ENCODE measurements at regions not wholly inside any gene's neighbourhood (a gene's known extent, or its start where the extent isn't known, plus 50 kb on each side); places are given as distances from the start of the nearest gene placed in this dataset.

DNA sequence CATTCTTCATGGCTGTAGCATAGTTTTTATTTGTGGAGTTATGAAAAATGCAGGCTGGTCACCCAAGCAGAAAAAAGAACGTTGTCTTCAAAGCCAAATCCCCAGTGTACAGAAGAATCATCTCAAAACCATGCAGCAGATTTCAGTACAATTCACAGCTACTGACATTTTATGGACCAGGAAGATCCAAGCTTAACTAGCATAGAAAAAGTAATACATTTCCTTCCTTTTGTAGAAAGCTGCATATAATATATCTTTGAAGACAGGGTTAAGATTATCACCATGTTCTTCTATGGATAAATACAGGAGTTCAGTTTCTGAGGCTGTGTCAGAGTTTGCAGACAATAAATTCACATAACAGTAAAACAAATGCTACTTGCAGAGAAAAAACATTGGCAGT, 1054.8 kb upstream of the C9orf72 start:
- H4K20me1 ChIP-seq (replicated peaks; ENCODE audit: control insufficient read depth, insufficient read depth, low read length) = no peaks in the 10 kb centered on the region
- FAIRE-seq = no peak
- no peaks in the 10 kb centered on the region for H3K9me3 ChIP-seq (replicated peaks; ENCODE audit: control insufficient read depth, insufficient read depth, low read depth, low read length)
- intact Hi-C loops (cut with micrococcal nuclease) = no loop called here
- BruUV-seq (replicated peaks) = no TSS peak
- H3K36me3 ChIP-seq (ENCODE audit: control insufficient read depth, insufficient read depth, low read length) = no peaks in the 10 kb centered on the region
- H3K4me2 ChIP-seq (ENCODE audit: insufficient read depth, low read length) = no peak overlapping the region
- no peak overlapping the region for H3K27ac ChIP-seq (ENCODE audit: extremely low read depth, low read depth, low read length)
- H2AFZ ChIP-seq (ENCODE audit: low read depth, low read length) = no peak overlapping the region
- H3K4me1 ChIP-seq (replicated peaks in 1 of 2; ENCODE audit: control insufficient read depth in 2 of 2, insufficient read depth in 2 of 2, low read length in 2 of 2) = no peaks in the 10 kb centered on the region
- POLR2A ChIA-PET = no interaction called here
- H3K4me3 ChIP-seq = no peak overlapping the region
- no peak for ATAC-seq
- H3K9ac ChIP-seq (ENCODE audit: insufficient read depth in 1 of 2, low read depth in 2 of 2, low read length in 2 of 2) = no peak overlapping the region
- no peaks in the 10 kb centered on the region for H3K9me1 ChIP-seq (ENCODE audit: control insufficient read depth, insufficient read depth, low read length)
- in situ Hi-C loops (cut with MboI) = no loop called here
- CTCF ChIA-PET (ENCODE audit: low intra/inter-chr PET ratio) = no interaction called here
- H3K27me3 ChIP-seq (ENCODE audit: control insufficient read depth in 2 of 2, insufficient read depth in 2 of 2, low read length in 2 of 2) = no peaks in the 10 kb centered on the region
- no peaks in the 10 kb centered on the region for H3K79me2 ChIP-seq (ENCODE audit: control insufficient read depth, insufficient read depth, low read length)
- TF ChIP-seq ZC3H8 (IDR thresholded peaks at IDR 0.05) (no peak), FOXK1 (CRISPR knock-in tag; IDR thresholded peaks at IDR 0.05; ENCODE audit: borderline replicate concordance) (no peak), RBM15 (IDR thresholded peaks at IDR 0.05; ENCODE audit: insufficient read depth, low read length) (no peak), CBX5 (IDR thresholded peaks at IDR 0.05; ENCODE audit: borderline replicate concordance, low read depth) (no peak), YY1 (IDR thresholded peaks at IDR 0.05; ENCODE audit: borderline replicate concordance in 1 of 3, control insufficient read depth in 1 of 3, extremely low read depth in 1 of 3, insufficient read depth in 3 of 3, insufficient read length in 1 of 3, insufficient replicate concordance in 2 of 3, low read depth in 1 of 3, low read length in 2 of 3) (no peak), ZNF232 (CRISPR knock-in tag; IDR thresholded peaks at IDR 0.05) (no peak), MAFK (IDR thresholded peaks at IDR 0.05; ENCODE audit: low read length) (no peak), ZNF175 (CRISPR knock-in tag; IDR thresholded peaks at IDR 0.05; ENCODE audit: low read depth) (no peak), GATAD2B (IDR thresholded peaks at IDR 0.05; ENCODE audit: borderline replicate concordance) (no peak), ZNF140 (CRISPR knock-in tag; IDR thresholded peaks at IDR 0.05) (no peak), BHLHE40 (IDR thresholded peaks at IDR 0.05; ENCODE audit: low read length) (no peak), SAP30 (IDR thresholded peaks at IDR 0.05; ENCODE audit: borderline replicate concordance, insufficient read depth, low read depth, low read length, poor library complexity, severe bottlenecking) (no peak), ESRRA (IDR thresholded peaks at IDR 0.05; ENCODE audit: borderline replicate concordance, low read depth) (no peak), FOSL1 (tag; conservative IDR thresholded peaks at IDR 0.05) (no peak), COPS2 (conservative IDR thresholded peaks at IDR 0.05) (no peak), ZNF12 (CRISPR knock-in tag; IDR thresholded peaks at IDR 0.05) (no peak)
- TF ChIP-seq, protein P1, sequence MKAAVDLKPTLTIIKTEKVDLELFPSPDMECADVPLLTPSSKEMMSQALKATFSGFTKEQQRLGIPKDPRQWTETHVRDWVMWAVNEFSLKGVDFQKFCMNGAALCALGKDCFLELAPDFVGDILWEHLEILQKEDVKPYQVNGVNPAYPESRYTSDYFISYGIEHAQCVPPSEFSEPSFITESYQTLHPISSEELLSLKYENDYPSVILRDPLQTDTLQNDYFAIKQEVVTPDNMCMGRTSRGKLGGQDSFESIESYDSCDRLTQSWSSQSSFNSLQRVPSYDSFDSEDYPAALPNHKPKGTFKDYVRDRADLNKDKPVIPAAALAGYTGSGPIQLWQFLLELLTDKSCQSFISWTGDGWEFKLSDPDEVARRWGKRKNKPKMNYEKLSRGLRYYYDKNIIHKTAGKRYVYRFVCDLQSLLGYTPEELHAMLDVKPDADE (conservative IDR thresholded peaks at IDR 0.05; ENCODE audit: control insufficient read depth, low read depth, low read length) = no peak
- TF ChIP-seq, protein P2, sequence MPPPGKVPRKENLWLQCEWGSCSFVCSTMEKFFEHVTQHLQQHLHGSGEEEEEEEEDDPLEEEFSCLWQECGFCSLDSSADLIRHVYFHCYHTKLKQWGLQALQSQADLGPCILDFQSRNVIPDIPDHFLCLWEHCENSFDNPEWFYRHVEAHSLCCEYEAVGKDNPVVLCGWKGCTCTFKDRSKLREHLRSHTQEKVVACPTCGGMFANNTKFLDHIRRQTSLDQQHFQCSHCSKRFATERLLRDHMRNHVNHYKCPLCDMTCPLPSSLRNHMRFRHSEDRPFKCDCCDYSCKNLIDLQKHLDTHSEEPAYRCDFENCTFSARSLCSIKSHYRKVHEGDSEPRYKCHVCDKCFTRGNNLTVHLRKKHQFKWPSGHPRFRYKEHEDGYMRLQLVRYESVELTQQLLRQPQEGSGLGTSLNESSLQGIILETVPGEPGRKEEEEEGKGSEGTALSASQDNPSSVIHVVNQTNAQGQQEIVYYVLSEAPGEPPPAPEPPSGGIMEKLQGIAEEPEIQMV (tag; conservative IDR thresholded peaks at IDR 0.05; ENCODE audit: low read depth) = no peak
- WGBS (ENCODE audit: insufficient coverage, low coverage, missing lambda C conversion rate) = no CpG with 5 or more reads among the region's 1 CpG
- DNase-seq (ENCODE audit: extremely low read depth in 1 of 4, low spot score in 3 of 4) = no peak

Measured in K562 (cell line).